Keratinocyte (primary cell): ENCODE measurements at regions not wholly inside any gene's neighbourhood (a gene's known extent, or its start where the extent isn't known, plus 50 kb on each side); places are given as distances from the start of the nearest gene placed in this dataset.
A peak's percentile ranks its signal among the peaks of the same experiment; 100 is the strongest.

ENCODE experiments used
- DNase-seq: peaks from one replicate; pipeline ENCODE4 v3.0.0-alpha.2; 2011; ENCODE audit warnings: low read depth, missing footprints, low spot score
- FAIRE-seq: peaks from 2 replicates; lab custom pipeline; 2011; peaks lifted over from hg19 to GRCh38; lab: Jason Lieb, UNC
- H2AFZ ChIP-seq: 2 replicates; pipeline ENCODE4 v1.6.0; 2012; ENCODE audit warnings: low read length, control low read depth, inconsistent platforms; ENCODE audit not compliant: control insufficient read depth
- H3K27ac ChIP-seq: 2 replicates; pipeline ENCODE4 v1.5.1; 2011; ENCODE audit warnings: low read length; ENCODE audit not compliant: control insufficient read depth, insufficient read depth
- H3K27me3 ChIP-seq: 3 replicates; pipeline ENCODE4 v1.6.0; 2011; ENCODE audit warnings: low read length; ENCODE audit not compliant: control insufficient read depth, insufficient read depth; ENCODE audit errors: extremely low read depth
- H3K36me3 ChIP-seq, 2 experiments: 2 replicates in 1 of 2; 3 replicates in 1 of 2; pipeline ENCODE4 v1.5.1; 2011; ENCODE audit warnings: low read length in 2 of 2, mild to moderate bottlenecking in 1 of 2; ENCODE audit not compliant: control insufficient read depth in 2 of 2, insufficient read depth in 2 of 2; ENCODE audit errors: extremely low read depth in 1 of 2
- H3K4me1 ChIP-seq: 3 replicates; pipeline ENCODE4 v1.5.1; 2011; ENCODE audit warnings: low read length; ENCODE audit not compliant: control insufficient read depth, insufficient read depth; ENCODE audit errors: extremely low read depth
- H3K4me2 ChIP-seq: 3 replicates; pipeline ENCODE4 v1.6.0; 2011; ENCODE audit warnings: low read depth, low read length; ENCODE audit not compliant: control insufficient read depth, insufficient read depth; ENCODE audit errors: extremely low read depth
- H3K4me3 ChIP-seq, 3 experiments: fragments of 200-600 bp in 1 of 3; sonication (generic) in 1 of 3; 2 replicates in 2 of 3; 3 replicates in 1 of 3; pipeline ENCODE4 v1.5.1; 2011 to 2016; ENCODE audit warnings: low read length in 3 of 3, mild to moderate bottlenecking in 3 of 3, control low read depth in 2 of 3, inconsistent platforms in 1 of 3, low read depth in 1 of 3, mixed read lengths in 1 of 3, mixed run types in 1 of 3, moderate library complexity in 1 of 3; ENCODE audit not compliant: control insufficient read depth in 2 of 3, insufficient read depth in 2 of 3; ENCODE audit errors: extremely low read depth in 1 of 3
- H3K79me2 ChIP-seq: 2 replicates; pipeline ENCODE4 v1.6.0; 2012; ENCODE audit warnings: low read length; ENCODE audit not compliant: control insufficient read depth, insufficient read depth
- H3K9ac ChIP-seq: 3 replicates; pipeline ENCODE4 v1.6.0; 2011; ENCODE audit warnings: low read length; ENCODE audit not compliant: control insufficient read depth, insufficient read depth; ENCODE audit errors: extremely low read depth
- H3K9me1 ChIP-seq: 3 replicates; pipeline ENCODE4 v1.6.0; 2011; ENCODE audit warnings: low read length; ENCODE audit not compliant: control insufficient read depth, insufficient read depth; ENCODE audit errors: extremely low read depth
- H3K9me3 ChIP-seq: 2 replicates; pipeline ENCODE4 v1.5.1; 2012; ENCODE audit warnings: low read depth, low read length; ENCODE audit not compliant: control insufficient read depth
- H4K20me1 ChIP-seq: 3 replicates; pipeline ENCODE4 v1.6.0; 2011; ENCODE audit warnings: low read length; ENCODE audit not compliant: control insufficient read depth, insufficient read depth; ENCODE audit errors: extremely low read depth
- CTCF ChIP-seq, 3 experiments: IDR thresholded peaks in 1 of 3; conservative IDR thresholded peaks in 1 of 3; optimal IDR thresholded peaks in 1 of 3; 2 replicates in 2 of 3; 3 replicates in 1 of 3; pipeline versions ENCODE3 to v1.5.1; 2011; ENCODE audit warnings: low read length in 3 of 3, mild to moderate bottlenecking in 3 of 3, moderate library complexity in 2 of 3, control low read depth in 1 of 3, inconsistent platforms in 1 of 3; ENCODE audit not compliant: insufficient read depth in 2 of 3; ENCODE audit errors: extremely low read depth in 1 of 3
- EZH2 ChIP-seq: IDR thresholded peaks from one replicate; pipeline ENCODE4 v1.6.1; 2012; ENCODE audit warnings: inconsistent platforms, mild to moderate bottlenecking, low read length, moderate library complexity
- dilution Hi-C: fragments of 300-500 bp; cut with MboI; formaldehyde crosslinking; loops from one replicate; pipeline ENCODE4 v1.7.0; 2020; ENCODE audit warnings: low sequenced_read_pairs; ENCODE audit not compliant: extremely low pct_ligation_motif_present

GRCh38 chr6:28729501-28730402, 194.0 kb downstream of the TRIM27 start:
- Histone ChIP-seq H3K36me3 (no peaks in the 10 kb centered on the region), H3K4me1 (peaks cover 4% of the 10 kb centered on the region), H3K4me3 (peak overlapping the region; percentile 4 to 95 (median 60)), H3K9me3 (no peaks in the 10 kb centered on the region), H3K79me2 (no peaks in the 10 kb centered on the region), H3K4me2 (peak overlapping the region; percentile 95), H3K9ac (peak overlapping the region; percentile 17), H3K27ac (no peak overlapping the region), H3K27me3 (peaks cover 32% of the 10 kb centered on the region), H2AFZ (peak overlapping the region; percentile 26), H4K20me1 (no peaks in the 10 kb centered on the region), H3K9me1 (no peaks in the 10 kb centered on the region)
- TF ChIP-seq CTCF (optimal IDR thresholded peaks at IDR 0.05 in 1 of 3, IDR thresholded peaks at IDR 0.05 in 1 of 3, conservative IDR thresholded peaks at IDR 0.05 in 1 of 3; ENCODE audit: extremely low read depth in 1 of 3, insufficient read depth in 2 of 3, low read length in 3 of 3) (no peak), EZH2 (no peak)
- DNase-seq = no peak
- dilution Hi-C loops = no loop called here
- FAIRE-seq = no peak

GRCh38 chr6:28732052-28732451, 191.7 kb downstream of the TRIM27 start:
- dilution Hi-C loops = no loop called here
- H4K20me1 ChIP-seq = no peaks in the 10 kb centered on the region
- peaks cover 32% of the 10 kb centered on the region for H3K27me3 ChIP-seq

More at GRCh38 chr6:28732052-28732451, 191.7 kb downstream of the TRIM27 start:
- Histone ChIP-seq H3K27ac (no peak overlapping the region), H3K79me2 (no peaks in the 10 kb centered on the region), H3K36me3 (no peaks in the 10 kb centered on the region), H2AFZ (no peak overlapping the region), H3K4me3 (no peak overlapping the region), H3K9me3 (no peaks in the 10 kb centered on the region), H3K4me1 (peaks cover 7% of the 10 kb centered on the region), H3K9me1 (no peaks in the 10 kb centered on the region), H3K4me2 (no peak overlapping the region), H3K9ac (no peak overlapping the region)
- DNase-seq (no peak), FAIRE-seq (no peak)
- TF ChIP-seq EZH2 (no peak), CTCF (optimal IDR thresholded peaks at IDR 0.05 in 1 of 3, IDR thresholded peaks at IDR 0.05 in 1 of 3, conservative IDR thresholded peaks at IDR 0.05 in 1 of 3; ENCODE audit: extremely low read depth in 1 of 3, insufficient read depth in 2 of 3, low read length in 3 of 3) (no peak)
